SK-N-SH treated with all-trans-retinoic acid at 6 μM for 48 hours (cell line): ENCODE measurements at regions not wholly inside any gene's neighbourhood (a gene's known extent, or its start where the extent isn't known, plus 50 kb on each side); places are given as distances from the start of the nearest gene placed in this dataset.

ENCODE experiments used
- ATAC-seq: fragments of 200-7000 bp; cut with Tn5 transposase; 3 replicates; pipeline ENCODE4 v1.9.1; 2020; ENCODE audit warnings: mild to moderate bottlenecking, moderate library complexity
- ARNTL ChIP-seq: fragments of 450-650 bp; formaldehyde crosslinking; IDR thresholded peaks from 2 replicates; pipeline ENCODE4 v1.5.0; 2020; ENCODE audit warnings: low read depth, mild to moderate bottlenecking, moderate library complexity, borderline replicate concordance
- BACH2 ChIP-seq: fragments of 250-450 bp; sonication (Bioruptor Pico); IDR thresholded peaks from 2 replicates; pipeline ENCODE4 v1.9.0; 2021; ENCODE audit warnings: mild to moderate bottlenecking, borderline replicate concordance
- CREB5 ChIP-seq: fragments of 250-450 bp; sonication (Bioruptor Pico); IDR thresholded peaks from 2 replicates; pipeline ENCODE4 v1.5.1; 2020; ENCODE audit warnings: low read depth, mild to moderate bottlenecking, moderate library complexity
- CSDC2 ChIP-seq: fragments of 250-450 bp; sonication (Bioruptor Pico); IDR thresholded peaks from 2 replicates; pipeline ENCODE4 v1.5.0; 2020; ENCODE audit warnings: mild to moderate bottlenecking, moderate library complexity
- CSRNP3 ChIP-seq: fragments of 250-450 bp; sonication (Bioruptor Pico); IDR thresholded peaks from 2 replicates; pipeline ENCODE4 v1.5.1; 2021; ENCODE audit warnings: mild to moderate bottlenecking, moderate library complexity
- GLIS3 ChIP-seq: fragments of 250-450 bp; sonication (Bioruptor Pico); IDR thresholded peaks from 2 replicates; pipeline ENCODE4 v1.5.0; 2020; ENCODE audit warnings: mild to moderate bottlenecking, moderate library complexity
- ISL1 ChIP-seq: fragments of 250-450 bp; sonication (Bioruptor Pico); IDR thresholded peaks from 2 replicates; pipeline ENCODE4 v2.1.2; 2022; ENCODE audit warnings: mild to moderate bottlenecking, moderate library complexity
- OSR1 ChIP-seq: fragments of 250-450 bp; sonication (Bioruptor Pico); IDR thresholded peaks from 2 replicates; pipeline ENCODE4 v1.8.0; 2022; ENCODE audit warnings: moderate library complexity, mild to moderate bottlenecking, inconsistent platforms
- POU6F1 ChIP-seq: fragments of 250-450 bp; sonication (Bioruptor Pico); IDR thresholded peaks from 2 replicates; pipeline ENCODE4 v1.8.0; 2021; ENCODE audit warnings: low read depth, mild to moderate bottlenecking, moderate library complexity, borderline replicate concordance
- PPARA ChIP-seq: fragments of 250-450 bp; sonication (Bioruptor Pico); IDR thresholded peaks from 2 replicates; pipeline ENCODE4 v1.5.0; 2020; ENCODE audit warnings: mild to moderate bottlenecking, borderline replicate concordance
- SNAI2 ChIP-seq: fragments of 250-450 bp; sonication (Bioruptor Pico); IDR thresholded peaks from 2 replicates; pipeline ENCODE4 v1.5.0; 2020; ENCODE audit warnings: mild to moderate bottlenecking, moderate library complexity
- TCF4 ChIP-seq: fragments of 250-450 bp; sonication (Bioruptor Pico); IDR thresholded peaks from 2 replicates; pipeline ENCODE4 v1.8.0; 2021; ENCODE audit warnings: mild to moderate bottlenecking, moderate library complexity, borderline replicate concordance
- TOX ChIP-seq: fragments of 250-450 bp; sonication (Bioruptor Pico); IDR thresholded peaks from 2 replicates; pipeline ENCODE4 v1.8.0; 2021; ENCODE audit warnings: mild to moderate bottlenecking, moderate library complexity, borderline replicate concordance
- ZC3H10 ChIP-seq: fragments of 250-450 bp; sonication (Bioruptor Pico); IDR thresholded peaks from 2 replicates; pipeline ENCODE4 v1.5.1; 2021; ENCODE audit warnings: mild to moderate bottlenecking, moderate library complexity
- ZFP3 ChIP-seq: fragments of 250-450 bp; sonication (Bioruptor Pico); IDR thresholded peaks from 2 replicates; pipeline ENCODE4 v1.5.0; 2020; ENCODE audit warnings: mild to moderate bottlenecking, moderate library complexity
- ZFP30 ChIP-seq: fragments of 450-650 bp; formaldehyde crosslinking; IDR thresholded peaks from 2 replicates; pipeline ENCODE4 v1.5.0; 2022; ENCODE audit warnings: mild to moderate bottlenecking, moderate library complexity
- ZNF70 ChIP-seq: fragments of 450-650 bp; formaldehyde crosslinking; IDR thresholded peaks from 2 replicates; pipeline ENCODE4 v1.5.0; 2020; ENCODE audit warnings: mild to moderate bottlenecking, moderate library complexity
- ZNF8 ChIP-seq: fragments of 450-650 bp; formaldehyde crosslinking; IDR thresholded peaks from 2 replicates; pipeline ENCODE4 v1.5.0; 2020; ENCODE audit warnings: mild to moderate bottlenecking, moderate library complexity
- TF ChIP-seq, protein P1 (sequence below): fragments of 250-450 bp; sonication (Bioruptor Pico); IDR thresholded peaks from 2 replicates; pipeline ENCODE4 v1.8.0; 2020; ENCODE audit warnings: mild to moderate bottlenecking, moderate library complexity, borderline replicate concordance

GRCh38 chr21:33155422-33155821 lies 74.3 kb upstream of the IFNAR2 start:
- no peak for ATAC-seq
- TF ChIP-seq CSRNP3 (CRISPR knock-in tag) (no peak), CREB5 (no peak), ZFP3 (no peak), ZFP30 (no peak), OSR1 (CRISPR knock-in tag) (no peak), TOX (no peak)
- TF ChIP-seq, all 23 proteins: peak for 0

DNA sequence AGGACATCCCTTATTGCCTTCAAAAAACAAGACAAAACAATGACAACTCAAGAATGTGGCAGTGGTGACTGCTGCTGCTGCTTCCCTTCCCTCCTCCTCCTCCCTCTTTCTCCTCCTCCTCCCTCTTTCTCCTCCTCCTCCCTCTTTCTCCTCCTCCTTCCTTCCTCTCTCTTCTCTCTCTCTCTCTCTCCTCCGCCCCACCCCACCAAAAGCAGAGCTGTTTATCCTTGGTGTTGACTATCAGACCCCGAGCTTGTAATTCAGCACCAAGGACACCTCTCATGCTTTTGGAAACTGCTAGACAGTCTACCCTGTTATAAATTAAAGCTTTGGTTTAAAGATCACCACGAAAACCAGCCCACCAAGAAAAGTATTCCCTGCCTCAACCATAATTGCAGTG lies 72.4 kb upstream of the IFNAR2 start:
- TF ChIP-seq ZNF70 (CRISPR knock-in tag) (no peak), ISL1 (CRISPR knock-in tag) (no peak), OSR1 (CRISPR knock-in tag) (no peak), POU6F1 (CRISPR knock-in tag) (no peak), SNAI2 (CRISPR knock-in tag) (no peak), ZFP3 (no peak), ZC3H10 (CRISPR knock-in tag) (no peak), PPARA (CRISPR knock-in tag) (no peak), CSRNP3 (CRISPR knock-in tag) (no peak), TCF4 (no peak), CSDC2 (CRISPR knock-in tag) (no peak), BACH2 (CRISPR knock-in tag) (no peak), TOX (no peak), ARNTL (no peak)
- TF ChIP-seq, protein P1, sequence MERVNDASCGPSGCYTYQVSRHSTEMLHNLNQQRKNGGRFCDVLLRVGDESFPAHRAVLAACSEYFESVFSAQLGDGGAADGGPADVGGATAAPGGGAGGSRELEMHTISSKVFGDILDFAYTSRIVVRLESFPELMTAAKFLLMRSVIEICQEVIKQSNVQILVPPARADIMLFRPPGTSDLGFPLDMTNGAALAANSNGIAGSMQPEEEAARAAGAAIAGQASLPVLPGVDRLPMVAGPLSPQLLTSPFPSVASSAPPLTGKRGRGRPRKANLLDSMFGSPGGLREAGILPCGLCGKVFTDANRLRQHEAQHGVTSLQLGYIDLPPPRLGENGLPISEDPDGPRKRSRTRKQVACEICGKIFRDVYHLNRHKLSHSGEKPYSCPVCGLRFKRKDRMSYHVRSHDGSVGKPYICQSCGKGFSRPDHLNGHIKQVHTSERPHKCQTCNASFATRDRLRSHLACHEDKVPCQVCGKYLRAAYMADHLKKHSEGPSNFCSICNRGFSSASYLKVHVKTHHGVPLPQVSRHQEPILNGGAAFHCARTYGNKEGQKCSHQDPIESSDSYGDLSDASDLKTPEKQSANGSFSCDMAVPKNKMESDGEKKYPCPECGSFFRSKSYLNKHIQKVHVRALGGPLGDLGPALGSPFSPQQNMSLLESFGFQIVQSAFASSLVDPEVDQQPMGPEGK (CRISPR knock-in tag), result no peak
- TF ChIP-seq, all 23 proteins: peak for 0
- no peak for ATAC-seq

DNA sequence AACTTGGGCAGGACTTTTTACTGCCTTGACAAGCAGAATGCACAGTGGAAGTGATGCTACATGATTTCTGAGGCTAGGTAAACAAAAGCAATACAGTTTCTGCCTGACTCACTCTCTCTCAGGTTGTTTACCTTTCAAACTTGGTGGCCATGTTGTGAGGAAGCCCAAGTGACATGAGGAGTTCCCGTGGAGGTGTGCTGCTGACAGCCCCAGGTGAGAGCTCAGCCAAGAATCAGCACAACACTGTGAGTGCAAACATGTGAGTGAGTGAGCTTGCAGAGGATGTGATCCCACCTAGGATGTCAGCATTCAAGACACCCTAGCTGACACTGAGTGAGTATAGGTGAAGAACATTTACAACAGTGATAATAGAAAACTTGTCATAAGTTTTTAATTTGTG lies 71.1 kb upstream of the IFNAR2 start:
- TF ChIP-seq TCF4, result no peak
- no peak for ATAC-seq

GRCh38 chr21:33162436-33162951 lies 67.2 kb upstream of the IFNAR2 start:
- ATAC-seq, result no peak
- TF ChIP-seq GLIS3, result no peak

- ATAC-seq, result no peak
- TF ChIP-seq OSR1 (CRISPR knock-in tag), result no peak
- TF ChIP-seq SNAI2 (CRISPR knock-in tag), result no peak
- no peak for TF ChIP-seq CREB5
- TF ChIP-seq ZNF70 (CRISPR knock-in tag), result no peak
- no peak for TF ChIP-seq CSDC2 (CRISPR knock-in tag)
- no peak for TF ChIP-seq ZNF8
- TF ChIP-seq CSRNP3 (CRISPR knock-in tag), result no peak
- no peak for TF ChIP-seq BACH2 (CRISPR knock-in tag)
- TF ChIP-seq POU6F1 (CRISPR knock-in tag), result no peak
- no peak for TF ChIP-seq ARNTL
- no peak for TF ChIP-seq ISL1 (CRISPR knock-in tag)
- TF ChIP-seq, protein P1 (CRISPR knock-in tag), result no peak
- no peak for TF ChIP-seq PPARA (CRISPR knock-in tag)
Observed at GRCh38 chr21:33168886-33169285, 60.9 kb upstream of the IFNAR2 start.
